Left ventricle myocardium superior (tissue), 1 donor: ENCODE measurements at regions not wholly inside any gene's neighbourhood (a gene's known extent, or its start where the extent isn't known, plus 50 kb on each side); places are given as distances from the start of the nearest gene placed in this dataset.
A peak's percentile ranks its signal among the peaks of the same experiment; 100 is the strongest.

Experiments used
- ATAC-seq: fragments of 200-7000 bp; cut with Tn5 transposase; one replicate; pipeline ENCODE4 v1.9.1; 2020; ENCODE audit warnings: mild to moderate bottlenecking, moderate library complexity
- DNase-seq: peaks from one replicate; pipeline ENCODE4 v3.0.0-alpha.2; 2020
- intact Hi-C: fragments of 100-400 bp; cut with micrococcal nuclease; formaldehyde crosslinking; loops from one replicate; pipeline ENCODE4 v1.11.0; 2022
- donor health status: DM: no; HTN: yes; CAD: no; lungs with severe emphysema.

- ATAC-seq (no peak), DNase-seq (no peak)
- intact Hi-C loops = no loop called here
These were observed 105.3 kb upstream of the SPRY1 start for GRCh38 chr4:123291329-123291728.

DNA sequence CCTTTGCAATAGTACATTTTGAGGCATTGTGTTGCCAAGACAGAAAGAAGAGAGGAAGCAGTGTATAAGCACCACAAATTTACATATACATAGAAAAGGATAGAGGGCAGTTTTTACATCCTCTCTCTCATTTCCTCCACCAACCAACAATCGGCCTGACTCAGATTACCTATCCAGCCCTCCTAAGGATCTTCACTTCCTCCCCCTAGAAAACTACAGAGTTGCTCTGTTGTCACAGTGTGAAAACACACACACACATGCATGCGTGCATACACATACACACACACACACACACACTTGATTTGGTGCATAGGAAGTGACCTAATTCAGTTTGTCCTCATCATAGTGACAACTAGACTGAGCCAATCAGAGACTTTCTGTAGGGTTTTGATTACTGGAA, 98.8 kb upstream of the SPRY1 start:
- no peak for ATAC-seq
- intact Hi-C loops = no loop called here

DNA sequence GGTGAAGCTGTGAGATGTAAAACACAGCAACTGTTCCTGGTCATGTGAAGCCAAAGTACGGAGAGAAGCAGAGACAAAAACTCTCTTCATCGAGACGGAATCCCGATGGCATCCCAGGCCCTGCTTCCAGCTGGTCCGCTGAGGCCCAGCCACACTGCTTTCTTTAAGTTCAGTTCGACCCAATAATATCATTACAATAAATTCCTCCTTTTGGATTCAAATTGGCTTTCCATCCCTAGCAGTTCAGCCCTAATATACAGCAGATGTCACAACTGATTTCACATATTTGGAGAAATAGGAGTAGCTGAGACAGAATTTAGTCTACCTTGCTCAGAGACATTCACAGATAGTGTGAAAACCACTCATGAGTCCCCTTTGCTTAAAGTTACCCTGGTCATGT, 98.3 kb upstream of the SPRY1 start:
- intact Hi-C loops = no loop called here
- no peak for ATAC-seq
- no peak for DNase-seq

More for the DNA sequence above, 98.8 kb upstream of the SPRY1 start:
- DNase-seq = no peak

- intact Hi-C loops = no loop called here
- DNase-seq (no peak), ATAC-seq (peak; percentile 24)
These were observed 97.8 kb upstream of the SPRY1 start for GRCh38 chr4:123298801-123299200.

DNA sequence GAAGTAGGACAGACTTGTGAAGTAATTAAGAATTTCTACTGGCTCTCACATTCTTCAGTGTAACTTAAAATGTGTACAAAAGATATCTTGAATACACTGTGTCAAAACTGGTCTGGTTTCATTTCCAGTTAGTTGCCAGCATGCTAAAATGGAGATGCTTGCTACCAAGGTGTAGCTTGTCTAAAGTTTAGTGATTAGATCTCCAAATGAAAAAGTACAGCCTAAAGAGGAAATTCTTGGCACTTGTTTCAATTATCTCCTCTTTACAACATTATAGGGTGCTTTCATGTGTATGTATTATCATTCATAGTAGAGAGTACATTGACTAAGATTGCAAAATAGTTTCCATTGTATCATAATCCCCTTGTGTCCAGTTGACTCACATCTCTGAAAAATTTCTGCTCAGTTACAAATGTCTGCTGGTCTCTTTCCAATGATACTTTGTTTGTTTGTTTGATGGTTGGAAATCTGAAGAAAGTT, 97.3 kb upstream of the SPRY1 start:
- ATAC-seq (peak; percentile 89), DNase-seq (no peak)
- intact Hi-C loops = no loop called here

- ATAC-seq = no peak
- intact Hi-C loops = no loop called here
These were observed 96.2 kb upstream of the SPRY1 start for GRCh38 chr4:123300222-123301039.

DNA sequence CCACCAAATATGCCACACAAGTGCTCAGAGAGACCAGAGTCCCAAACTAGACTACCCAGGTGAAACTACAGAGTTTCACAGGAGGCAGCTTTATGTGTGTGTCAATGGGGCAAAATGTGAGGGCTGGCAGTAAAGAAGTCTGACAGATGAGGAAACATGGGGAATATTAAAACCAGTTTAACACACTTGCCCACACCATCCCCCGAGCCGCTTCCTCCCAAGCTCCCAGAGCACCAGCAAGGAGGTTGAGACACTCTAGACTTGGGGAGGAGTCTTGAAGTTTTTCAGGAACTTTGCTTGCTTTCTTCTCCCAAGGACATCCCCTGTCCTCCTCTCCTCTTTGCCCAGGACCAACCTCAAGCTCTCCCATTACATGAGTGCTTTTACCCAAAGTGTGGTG, 94.7 kb upstream of the SPRY1 start:
- DNase-seq (no peak), ATAC-seq (no peak)
- intact Hi-C loops = no loop called here

More at GRCh38 chr4:123300222-123301039, 96.2 kb upstream of the SPRY1 start:
- no peak for DNase-seq

GRCh38 chr4:123304151-123304964, 92.2 kb upstream of the SPRY1 start:
- intact Hi-C loops = no loop called here
- ATAC-seq (peak; percentile 90), DNase-seq (peak; percentile 44)

DNA sequence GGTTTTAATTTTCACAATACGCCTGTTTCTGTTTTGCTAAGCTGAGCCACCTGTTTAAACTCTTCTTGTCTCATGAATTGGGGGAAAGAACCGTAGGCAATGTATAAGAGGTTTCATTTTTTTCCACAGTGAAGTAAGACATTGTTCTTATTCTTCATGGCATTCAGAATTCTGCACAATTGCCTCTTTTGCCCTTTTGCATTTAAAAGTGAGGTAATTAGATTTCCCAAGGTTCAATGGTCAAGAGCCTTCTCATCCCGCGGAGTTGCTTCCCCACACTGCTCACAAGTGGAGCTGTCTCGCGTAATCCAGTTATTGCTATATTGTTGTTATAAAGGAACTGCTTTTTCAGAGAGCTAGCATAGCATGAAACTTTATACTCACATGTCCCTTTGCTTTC, 90.9 kb upstream of the SPRY1 start:
- intact Hi-C loops = no loop called here
- ATAC-seq (no peak), DNase-seq (no peak)

GRCh38 chr4:123306769-123307168, 89.8 kb upstream of the SPRY1 start:
- DNase-seq = no peak
- no peak for ATAC-seq
- intact Hi-C loops = no loop called here

GRCh38 chr4:123308667-123309066, 87.9 kb upstream of the SPRY1 start:
- DNase-seq (no peak), ATAC-seq (no peak)
- intact Hi-C loops = no loop called here

DNA sequence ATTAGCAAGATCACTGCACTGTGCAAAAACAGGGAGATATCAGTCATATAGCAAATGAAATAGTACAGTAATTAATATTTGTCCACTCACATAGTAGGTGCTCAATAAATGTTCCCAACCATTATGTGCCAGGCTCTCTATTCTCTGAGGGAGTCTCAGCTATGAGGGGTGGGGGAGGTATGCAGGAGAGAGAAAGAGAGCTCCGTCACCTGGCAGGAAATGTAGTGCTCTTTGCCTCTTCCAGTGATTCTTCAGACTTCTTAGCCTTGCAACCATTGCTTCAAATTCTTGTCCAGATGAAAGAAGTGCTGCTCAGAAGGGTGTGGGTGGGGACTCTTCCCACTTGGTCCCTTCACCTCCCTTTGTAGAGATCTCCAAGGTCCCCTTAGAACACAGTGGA, 84.5 kb upstream of the SPRY1 start:
- no peak for DNase-seq
- ATAC-seq = no peak
- intact Hi-C loops = no loop called here

- ATAC-seq = no peak
- intact Hi-C loops = no loop called here
These were observed 83.5 kb upstream of the SPRY1 start for GRCh38 chr4:123312951-123313592.

GRCh38 chr4:123315617-123316016, 81.0 kb upstream of the SPRY1 start:
- intact Hi-C loops = no loop called here
- DNase-seq = no peak
- no peak for ATAC-seq

More at GRCh38 chr4:123312951-123313592, 83.5 kb upstream of the SPRY1 start:
- no peak for DNase-seq

DNA sequence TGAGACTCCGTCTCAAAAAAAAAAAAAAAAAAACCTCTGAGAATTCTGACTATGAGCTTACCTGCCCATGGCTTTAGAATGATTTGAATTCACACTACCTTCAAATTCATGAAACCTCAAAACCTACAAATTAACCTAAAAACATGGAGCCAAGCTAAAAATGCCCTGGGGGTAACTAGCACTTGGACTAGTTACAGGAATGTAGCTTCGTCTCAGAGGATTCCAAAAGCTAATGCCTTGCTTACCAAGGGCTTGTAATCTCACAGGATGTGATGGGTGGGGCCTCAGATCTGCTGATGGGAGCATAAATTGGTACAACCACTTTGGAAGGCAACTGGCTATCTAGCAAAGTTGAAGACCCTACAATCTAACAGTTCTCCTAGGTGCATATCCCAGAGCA, 79.4 kb upstream of the SPRY1 start:
- ATAC-seq (no peak), DNase-seq (no peak)
- intact Hi-C loops = no loop called here

DNA sequence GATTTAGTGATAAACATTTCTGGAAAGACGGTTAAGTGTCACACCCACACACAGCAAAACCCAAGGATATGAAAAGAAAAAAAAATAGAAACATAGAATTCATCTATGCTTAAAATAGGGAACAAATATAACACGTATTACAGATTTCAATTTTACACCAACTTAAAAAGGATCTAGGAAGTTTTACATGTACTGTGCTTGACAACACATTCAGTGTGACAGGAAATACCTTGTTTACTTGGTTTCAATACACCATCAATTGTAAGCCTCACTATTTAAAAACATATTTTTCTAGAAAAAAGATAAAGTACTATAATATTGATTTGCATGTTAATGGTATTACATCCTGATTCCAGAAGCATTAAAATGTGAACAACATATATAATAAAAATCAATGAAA, 77.0 kb upstream of the SPRY1 start:
- ATAC-seq = no peak
- intact Hi-C loops = no loop called here
- no peak for DNase-seq

- intact Hi-C loops = no loop called here
- no peak for DNase-seq
- ATAC-seq = peak; percentile 60
These were observed 72.6 kb upstream of the SPRY1 start for GRCh38 chr4:123323998-123324397.

- DNase-seq = no peak
- intact Hi-C loops = no loop called here
- peak; percentile 17 for ATAC-seq
These were observed 71.3 kb upstream of the SPRY1 start for GRCh38 chr4:123325241-123325681.

DNA sequence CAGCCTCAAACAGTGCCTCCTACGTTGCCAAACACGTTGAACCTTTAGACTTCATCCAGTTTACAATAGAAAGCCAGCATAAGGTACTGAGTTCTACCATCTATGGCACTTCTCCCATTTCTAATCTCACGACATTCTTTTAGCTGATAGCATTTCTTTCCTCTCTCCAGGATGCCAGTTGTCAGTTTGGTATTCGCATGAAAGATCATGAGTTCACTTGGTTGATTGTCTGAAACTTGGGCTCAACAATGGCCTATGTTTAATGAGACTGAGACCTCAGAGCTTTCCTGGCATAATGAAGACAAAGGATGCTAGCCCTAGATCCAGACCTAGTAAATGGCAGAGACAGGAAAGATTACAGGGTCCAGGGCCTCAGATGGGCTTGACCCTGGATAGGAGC, 69.2 kb upstream of the SPRY1 start:
- intact Hi-C loops = no loop called here
- ATAC-seq = no peak
- no peak for DNase-seq
